Upper lobe of right lung (tissue), 1 donor: ENCODE measurements at regions not wholly inside any gene's neighbourhood (a gene's known extent, or its start where the extent isn't known, plus 50 kb on each side); places are given as distances from the start of the nearest gene placed in this dataset.

Experiments
- ATAC-seq: fragments of 200-7000 bp; cut with Tn5 transposase; one replicate; pipeline ENCODE4 v1.9.1; 2020; ENCODE audit warnings: mild to moderate bottlenecking, moderate library complexity
- DNase-seq: peaks from one replicate; pipeline ENCODE4 v3.0.0-alpha.2; 2020
- H3K27ac ChIP-seq: fragments of 200-600 bp; one replicate; pipeline ENCODE4 v1.8.0; 2022
- H3K27me3 ChIP-seq: fragments of 200-600 bp; one replicate; pipeline ENCODE4 v1.8.0; 2022; ENCODE audit warnings: mild to moderate bottlenecking
- H3K36me3 ChIP-seq: fragments of 200-600 bp; one replicate; pipeline ENCODE4 v1.8.0; 2022
- H3K4me1 ChIP-seq: fragments of 200-600 bp; one replicate; pipeline ENCODE4 v1.8.0; 2022
- H3K4me3 ChIP-seq: fragments of 200-600 bp; one replicate; pipeline ENCODE4 v1.8.0; 2022; ENCODE audit warnings: mild to moderate bottlenecking
- H3K9me3 ChIP-seq: fragments of 200-600 bp; one replicate; pipeline ENCODE4 v1.8.0; 2022
- intact Hi-C: fragments of 100-400 bp; cut with DNase I; formaldehyde crosslinking; loops from one replicate; pipeline ENCODE4 v1.11.0; 2022
- TF ChIP-seq, protein P1 (sequence below): fragments of 200-600 bp; IDR thresholded peaks from one replicate; pipeline ENCODE4 v1.8.0; 2022; ENCODE audit warnings: antibody characterized with exemption
- donor health status: DM: no; HTN: yes; CAD: no; lungs with severe emphysema.

DNA sequence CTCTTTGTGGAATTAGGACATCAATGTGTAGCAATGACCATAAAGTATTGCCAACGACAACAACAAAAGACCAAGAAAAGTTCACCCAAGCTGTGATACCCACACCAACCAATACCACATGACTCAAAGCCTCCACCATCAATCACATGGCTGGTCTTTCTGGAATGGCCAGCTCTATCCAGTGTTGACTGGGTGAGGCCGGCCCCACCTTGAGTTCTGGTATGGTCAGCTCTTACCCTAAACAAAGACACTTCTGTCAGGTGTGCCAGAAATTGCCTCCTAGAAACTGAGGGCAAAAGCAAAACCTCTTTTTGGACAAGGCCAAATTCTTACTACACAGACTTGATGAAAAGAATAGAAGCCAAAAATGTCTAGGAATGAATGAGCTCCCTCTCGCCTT, 331.5 kb downstream of the ZNF608 start:
- DNase-seq (no peak), ATAC-seq (no peak)
- TF ChIP-seq, protein P1, sequence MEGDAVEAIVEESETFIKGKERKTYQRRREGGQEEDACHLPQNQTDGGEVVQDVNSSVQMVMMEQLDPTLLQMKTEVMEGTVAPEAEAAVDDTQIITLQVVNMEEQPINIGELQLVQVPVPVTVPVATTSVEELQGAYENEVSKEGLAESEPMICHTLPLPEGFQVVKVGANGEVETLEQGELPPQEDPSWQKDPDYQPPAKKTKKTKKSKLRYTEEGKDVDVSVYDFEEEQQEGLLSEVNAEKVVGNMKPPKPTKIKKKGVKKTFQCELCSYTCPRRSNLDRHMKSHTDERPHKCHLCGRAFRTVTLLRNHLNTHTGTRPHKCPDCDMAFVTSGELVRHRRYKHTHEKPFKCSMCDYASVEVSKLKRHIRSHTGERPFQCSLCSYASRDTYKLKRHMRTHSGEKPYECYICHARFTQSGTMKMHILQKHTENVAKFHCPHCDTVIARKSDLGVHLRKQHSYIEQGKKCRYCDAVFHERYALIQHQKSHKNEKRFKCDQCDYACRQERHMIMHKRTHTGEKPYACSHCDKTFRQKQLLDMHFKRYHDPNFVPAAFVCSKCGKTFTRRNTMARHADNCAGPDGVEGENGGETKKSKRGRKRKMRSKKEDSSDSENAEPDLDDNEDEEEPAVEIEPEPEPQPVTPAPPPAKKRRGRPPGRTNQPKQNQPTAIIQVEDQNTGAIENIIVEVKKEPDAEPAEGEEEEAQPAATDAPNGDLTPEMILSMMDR, result no peak
- no peaks in the 10 kb centered on the region for H3K4me1 ChIP-seq
- H3K36me3 ChIP-seq, result no peaks in the 10 kb centered on the region
- no peaks in the 10 kb centered on the region for H3K9me3 ChIP-seq
- no peak overlapping the region for H3K4me3 ChIP-seq
- intact Hi-C loops, result no loop called here
- H3K27ac ChIP-seq, result no peak overlapping the region
- H3K27me3 ChIP-seq, result no peaks in the 10 kb centered on the region

- DNase-seq (no peak), ATAC-seq (no peak)
- H3K9me3 ChIP-seq, result no peaks in the 10 kb centered on the region
- no peaks in the 10 kb centered on the region for H3K27me3 ChIP-seq
- H3K36me3 ChIP-seq, result no peaks in the 10 kb centered on the region
- TF ChIP-seq, protein P1, result no peak
- no peak overlapping the region for H3K27ac ChIP-seq
- H3K4me1 ChIP-seq, result no peaks in the 10 kb centered on the region
- intact Hi-C loops, result no loop called here
- H3K4me3 ChIP-seq, result no peak overlapping the region
These were observed 335.6 kb downstream of the ZNF608 start for GRCh38 chr5:124410539-124411488.

DNA sequence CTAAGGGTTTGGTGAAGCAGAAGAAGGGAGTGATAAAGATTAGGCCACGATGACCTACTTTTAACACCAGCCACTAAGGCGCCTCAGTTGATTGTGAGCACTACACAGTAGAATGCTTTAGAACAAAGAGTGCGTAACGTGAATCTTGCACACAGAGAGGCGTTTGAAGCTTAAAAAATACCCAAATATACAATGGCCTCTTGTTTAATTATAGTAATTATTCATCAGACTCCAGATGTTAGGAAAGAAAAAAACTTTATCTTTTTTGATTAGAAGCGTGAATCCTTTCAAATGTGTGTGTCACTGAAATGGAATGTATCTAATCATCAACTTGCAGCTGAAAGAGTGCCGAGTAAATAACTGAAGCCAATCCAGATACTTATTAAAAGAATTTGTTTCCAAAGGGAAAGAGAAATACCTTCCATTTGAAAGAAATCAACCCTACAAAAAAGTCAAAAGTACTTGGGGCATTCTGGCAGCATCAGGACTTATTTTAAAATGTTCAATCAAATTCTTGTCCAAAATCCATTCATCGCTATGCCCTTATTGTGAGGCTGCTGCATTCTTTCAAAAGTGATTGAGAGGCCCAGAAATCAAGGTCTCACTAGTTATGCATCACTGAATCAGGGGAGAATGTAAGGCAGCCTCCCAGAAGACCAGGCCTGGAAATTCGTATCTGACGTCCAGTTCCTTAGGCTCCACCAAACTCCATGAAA, 337.5 kb downstream of the ZNF608 start:
- Histone ChIP-seq H3K36me3 (no peaks in the 10 kb centered on the region), H3K9me3 (no peaks in the 10 kb centered on the region), H3K4me1 (no peaks in the 10 kb centered on the region), H3K27ac (peak overlapping the region; percentile 33), H3K27me3 (no peaks in the 10 kb centered on the region), H3K4me3 (no peak overlapping the region)
- ATAC-seq (peak; percentile 41), DNase-seq (no peak)
- intact Hi-C loops, result no loop called here
- TF ChIP-seq, protein P1, result no peak

- TF ChIP-seq, protein P1, result no peak
- intact Hi-C loops, result no loop called here
These were observed 341.6 kb downstream of the ZNF608 start for GRCh38 chr5:124404796-124405195.

DNA sequence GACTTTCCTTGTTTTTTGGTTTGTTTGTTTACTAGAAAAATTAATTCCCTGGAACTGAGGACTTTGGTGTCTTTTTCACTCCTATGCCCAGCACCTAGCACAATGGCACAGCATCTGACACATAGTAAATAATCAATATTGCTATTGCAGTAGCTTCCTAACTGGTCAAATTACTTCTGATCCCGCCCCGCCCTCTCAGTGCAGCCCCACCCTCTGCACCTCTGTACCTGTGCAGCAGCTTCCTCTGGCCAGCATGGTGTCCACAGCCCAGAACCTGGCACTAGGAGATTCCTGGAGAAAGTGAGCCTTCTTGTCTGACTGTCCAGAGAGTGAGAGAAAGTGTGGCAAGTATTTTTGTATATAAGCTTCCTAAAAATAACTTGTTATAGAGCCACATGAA, 343.2 kb downstream of the ZNF608 start:
- no peaks in the 10 kb centered on the region for H3K27me3 ChIP-seq
- H3K36me3 ChIP-seq, result no peaks in the 10 kb centered on the region
- peaks cover 21% of the 10 kb centered on the region for H3K4me1 ChIP-seq
- no peak overlapping the region for H3K27ac ChIP-seq
- intact Hi-C loops, result no loop called here
- ATAC-seq, result no peak
- H3K9me3 ChIP-seq, result no peaks in the 10 kb centered on the region
- no peak for DNase-seq
- no peak overlapping the region for H3K4me3 ChIP-seq
- TF ChIP-seq, protein P1, result no peak

More at GRCh38 chr5:124404796-124405195, 341.6 kb downstream of the ZNF608 start:
- no peak for ATAC-seq
- no peak overlapping the region for H3K27ac ChIP-seq
- H3K36me3 ChIP-seq, result no peaks in the 10 kb centered on the region
- peaks cover 21% of the 10 kb centered on the region for H3K4me1 ChIP-seq
- no peak overlapping the region for H3K4me3 ChIP-seq
- no peaks in the 10 kb centered on the region for H3K27me3 ChIP-seq
- no peak for DNase-seq
- H3K9me3 ChIP-seq, result no peaks in the 10 kb centered on the region
